Naive thymus-derived CD8-positive, alpha-beta T cell (primary cell): ENCODE measurements at regions not wholly inside any gene's neighbourhood (a gene's known extent, or its start where the extent isn't known, plus 50 kb on each side); places are given as distances from the start of the nearest gene placed in this dataset.

Source experiments
- ATAC-seq, 2 donors: fragments of 150-1000 bp; cut with Tn5 transposase in 1 of 2; sonication (Bioruptor Pico), chemical (Tn5 transposase) in 1 of 2; 1 replicate in 1 of 2; 2 replicates in 1 of 2; pipeline ENCODE4 v1.10.0; 2021; ENCODE audit warnings: mild to moderate bottlenecking in 2 of 2, moderate library complexity in 2 of 2
- POLR2A ChIA-PET: fragments of 350-600 bp; sonication (Branson Sonifier 250); formaldehyde crosslinking; loops from one replicate; lab custom pipeline; 2021; ENCODE audit warnings: antibody characterized with exemption; lab: Charles Lee
- DNase-seq, 10 donors: peaks; one replicate each; pipeline versions ENCODE4 v3.0.0 to v3.0.0-alpha.2; 2020 to 2022
- H3K27ac Mint-ChIP-seq, 10 donors: one replicate each; pipeline ENCODE4 v1.8.0; 2020 to 2022; ENCODE audit warnings: mild to moderate bottlenecking in 10 of 10, mixed read lengths in 10 of 10, moderate library complexity in 4 of 10, inconsistent platforms in 1 of 10
- H3K27me3 Mint-ChIP-seq, 5 donors: one replicate each; pipeline ENCODE4 v1.8.0; 2021 to 2022; ENCODE audit warnings: mixed read lengths in 5 of 5
- H3K36me3 Mint-ChIP-seq, 3 donors: one replicate each; pipeline ENCODE4 v1.8.0; 2020 to 2022; ENCODE audit warnings: mixed read lengths in 3 of 3, mild to moderate bottlenecking in 2 of 3, inconsistent platforms in 1 of 3
- H3K4me1 Mint-ChIP-seq, 4 donors: one replicate each; pipeline ENCODE4 v1.8.0; 2021 to 2022; ENCODE audit warnings: mixed read lengths in 4 of 4
- H3K4me3 Mint-ChIP-seq, 10 donors: one replicate each; pipeline ENCODE4 v1.8.0; 2020 to 2022; ENCODE audit warnings: mild to moderate bottlenecking in 10 of 10, mixed read lengths in 10 of 10, moderate library complexity in 6 of 10, inconsistent platforms in 1 of 10
- H3K9me3 Mint-ChIP-seq, 9 donors: one replicate each; pipeline ENCODE4 v1.8.0; 2020 to 2022; ENCODE audit warnings: mixed read lengths in 9 of 9, mild to moderate bottlenecking in 3 of 9, inconsistent platforms in 1 of 9, moderate library complexity in 1 of 9

DNA sequence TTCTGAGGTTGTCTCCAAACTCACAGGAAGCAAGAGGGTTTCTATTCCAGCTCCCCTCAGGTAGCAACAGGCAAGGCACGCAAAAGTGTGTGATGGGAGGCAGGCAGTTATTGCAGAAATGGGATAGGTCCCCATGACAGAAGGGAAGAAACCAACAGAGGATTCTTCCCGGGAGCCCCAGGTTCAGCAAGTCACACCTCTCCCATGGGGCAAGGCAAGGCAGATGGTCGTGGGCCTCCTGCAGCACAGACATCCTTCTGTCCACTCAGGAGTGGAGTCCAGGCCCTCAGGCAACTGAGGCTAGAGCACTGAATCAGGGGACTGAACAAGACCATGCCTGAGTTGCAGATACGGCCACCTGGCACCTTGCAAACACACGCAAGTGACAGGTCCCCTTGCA lies 424.9 kb upstream of the IRX4 start:
- H3K4me3 Mint-ChIP-seq, result no peak overlapping the region
- peaks cover 0 to 3% (median 0%) of the 10 kb centered on the region in 5 donors for H3K27me3 Mint-ChIP-seq
- peaks cover 0 to 2% (median 0%) of the 10 kb centered on the region in 9 donors for H3K9me3 Mint-ChIP-seq
- no peak for DNase-seq
- H3K4me1 Mint-ChIP-seq, result no peaks in the 10 kb centered on the region
- no peaks in the 10 kb centered on the region for H3K36me3 Mint-ChIP-seq
- POLR2A ChIA-PET, result no interaction called here
- ATAC-seq, result no peak
- peak overlapping the region in 1 of 10 donors; percentile 48 for H3K27ac Mint-ChIP-seq

DNA sequence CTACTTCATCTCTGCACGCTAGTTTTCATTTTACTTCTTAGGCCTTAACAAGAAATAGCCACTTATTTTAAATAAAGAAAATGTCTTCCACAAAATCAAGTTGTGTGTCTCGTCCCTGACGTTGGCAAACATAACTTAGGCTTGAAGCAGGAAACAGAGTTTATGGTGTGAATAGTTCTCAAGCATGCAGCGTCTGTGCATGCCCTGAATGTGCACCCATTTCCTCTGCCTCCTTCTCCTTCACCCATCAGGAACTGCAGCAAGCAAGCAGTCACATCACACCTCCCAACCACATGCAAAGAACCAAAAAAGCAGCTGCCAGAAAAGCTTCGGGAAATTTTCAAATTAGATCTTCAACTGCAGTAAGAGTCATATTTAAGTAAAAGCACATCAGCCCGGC lies 424.0 kb upstream of the IRX4 start:
- Mint-ChIP-seq H3K27ac (peak overlapping the region in 1 of 10 donors; percentile 56), H3K9me3 (peaks cover 0 to 2% (median 0%) of the 10 kb centered on the region in 9 donors), H3K36me3 (no peaks in the 10 kb centered on the region), H3K4me1 (no peaks in the 10 kb centered on the region), H3K27me3 (peaks cover 0 to 7% (median 4%) of the 10 kb centered on the region in 5 donors), H3K4me3 (peak overlapping the region in 1 of 10 donors; percentile 19)
- no peak for DNase-seq
- ATAC-seq, result no peak
- POLR2A ChIA-PET, result no interaction called here

DNA sequence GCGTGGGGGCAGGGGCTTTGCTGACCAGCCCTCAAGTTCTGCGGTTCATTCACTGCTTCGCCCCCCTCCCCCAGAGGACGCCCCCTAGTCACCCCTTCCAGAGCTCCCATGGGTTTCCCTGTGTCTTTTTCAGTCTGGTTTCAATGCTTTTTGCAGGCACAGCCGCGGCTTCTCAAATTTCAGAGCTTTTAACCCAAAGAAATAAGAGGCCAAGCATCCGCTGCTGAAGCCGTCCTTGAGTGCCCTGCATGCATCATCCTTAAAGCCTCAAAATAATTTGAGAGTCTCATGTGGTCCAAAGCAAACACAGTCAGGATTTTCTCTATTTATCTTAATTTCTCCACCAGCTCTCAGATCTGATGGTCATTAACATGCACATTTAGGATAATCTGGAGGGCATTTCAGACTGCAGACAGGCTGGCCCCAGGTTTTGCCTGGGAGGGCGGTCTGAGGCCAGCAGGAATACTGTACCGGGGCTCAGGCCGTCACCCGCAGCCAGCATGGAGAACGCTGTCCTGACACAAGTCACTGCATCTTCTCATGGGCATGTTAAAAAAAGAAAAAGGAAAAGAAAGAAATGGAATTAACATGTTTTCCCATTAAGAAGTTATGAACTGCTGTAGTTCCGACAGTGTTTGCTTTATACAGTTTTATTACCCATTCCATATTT lies 420.8 kb upstream of the IRX4 start:
- Mint-ChIP-seq H3K9me3 (no peaks in the 10 kb centered on the region), H3K27me3 (peaks cover 0 to 19% (median 13%) of the 10 kb centered on the region in 5 donors), H3K36me3 (no peaks in the 10 kb centered on the region), H3K4me3 (no peak overlapping the region), H3K27ac (no peak overlapping the region), H3K4me1 (no peaks in the 10 kb centered on the region)
- POLR2A ChIA-PET, result no interaction called here
- no peak for ATAC-seq
- DNase-seq, result no peak

DNA sequence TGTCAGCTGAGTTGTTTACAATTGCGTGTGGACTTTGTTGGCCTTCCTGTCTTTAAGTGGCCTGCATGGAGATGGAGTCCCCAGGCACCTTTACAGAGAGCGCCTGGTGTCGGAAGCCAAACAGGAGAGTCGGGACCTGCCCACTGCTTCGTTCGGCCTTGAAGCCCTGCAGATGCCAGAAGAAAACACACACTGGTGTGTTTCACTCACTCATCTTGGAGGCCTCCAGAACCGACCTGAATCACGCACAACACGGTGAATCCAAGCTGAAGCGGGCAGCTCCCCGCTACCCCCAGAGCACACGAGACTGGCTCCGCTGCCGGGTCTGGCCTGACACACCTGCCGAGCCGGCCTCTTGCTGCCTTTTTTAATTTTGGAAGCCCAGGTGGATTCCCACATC lies 419.4 kb upstream of the IRX4 start:
- H3K4me1 Mint-ChIP-seq, result no peaks in the 10 kb centered on the region
- POLR2A ChIA-PET, result no interaction called here

DNA sequence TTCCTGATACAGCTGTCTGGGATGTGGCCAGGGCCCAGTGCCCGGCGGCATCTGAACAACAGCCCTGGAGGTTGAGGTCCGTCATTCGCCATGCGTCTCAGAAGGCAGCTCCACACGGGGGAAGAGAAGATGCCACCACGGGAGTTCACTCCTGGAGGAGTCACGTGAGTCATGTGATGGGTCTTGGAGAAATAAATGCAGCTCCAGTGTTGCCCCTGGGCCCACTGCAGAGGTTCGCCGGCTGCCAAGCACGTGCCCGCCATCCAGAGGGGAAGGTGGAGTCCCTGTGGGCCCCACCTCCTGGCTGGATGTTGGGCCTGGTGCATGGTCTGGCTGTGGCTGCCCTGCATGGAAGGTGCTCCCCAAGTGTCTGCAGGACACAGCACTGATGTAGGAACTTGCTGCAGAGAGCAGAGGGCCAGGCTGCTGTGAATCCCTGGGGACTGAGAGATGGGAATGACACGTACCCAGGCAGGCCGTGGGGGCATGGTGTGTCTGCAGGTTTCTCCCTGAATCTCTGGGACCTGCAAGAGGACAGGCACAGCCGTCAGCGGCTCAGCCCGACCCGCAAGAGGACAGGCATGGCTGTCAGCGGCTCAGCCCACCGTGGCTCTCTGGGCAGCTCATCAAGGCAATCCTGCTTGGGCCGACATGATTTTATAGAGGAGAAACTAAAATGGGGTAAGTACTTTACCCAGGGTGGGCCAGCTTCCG lies 418.3 kb upstream of the IRX4 start:
- POLR2A ChIA-PET, result no interaction called here
- Mint-ChIP-seq H3K9me3 (no peaks in the 10 kb centered on the region), H3K27me3 (peaks cover 0 to 21% (median 13%) of the 10 kb centered on the region in 5 donors), H3K27ac (peak overlapping the region in 1 of 10 donors; percentile 36), H3K4me1 (no peaks in the 10 kb centered on the region), H3K36me3 (no peaks in the 10 kb centered on the region), H3K4me3 (no peak overlapping the region)
- no peak for ATAC-seq
- DNase-seq, result no peak

More for the DNA sequence above, 419.4 kb upstream of the IRX4 start:
- no peaks in the 10 kb centered on the region for H3K36me3 Mint-ChIP-seq
- H3K4me3 Mint-ChIP-seq, result no peak overlapping the region
- DNase-seq, result no peak
- H3K27me3 Mint-ChIP-seq, result peaks cover 0 to 19% (median 13%) of the 10 kb centered on the region in 5 donors
- no peaks in the 10 kb centered on the region for H3K9me3 Mint-ChIP-seq
- ATAC-seq, result no peak
- no peak overlapping the region for H3K27ac Mint-ChIP-seq

DNA sequence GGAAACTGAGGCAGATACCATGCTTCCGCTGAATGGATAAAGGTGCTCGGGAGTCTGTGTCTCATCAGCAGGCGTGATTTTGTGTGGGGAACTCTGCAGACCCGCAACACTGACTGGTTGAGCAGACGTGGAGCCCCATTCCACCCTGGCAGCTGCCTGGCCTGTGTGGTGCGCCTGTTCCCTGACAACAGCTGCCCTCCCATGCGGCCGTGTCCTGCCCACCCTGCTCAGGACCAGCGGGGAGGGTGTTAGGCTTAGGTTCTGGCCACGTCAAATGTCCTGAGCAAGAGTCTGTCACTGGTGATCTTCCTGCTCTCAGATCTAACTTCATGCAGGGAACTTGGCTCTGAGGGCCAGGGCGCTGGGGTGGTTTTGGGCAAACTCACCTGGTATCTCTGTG lies 417.7 kb upstream of the IRX4 start:
- H3K27me3 Mint-ChIP-seq, result peaks cover 0 to 21% (median 15%) of the 10 kb centered on the region in 5 donors
- H3K4me1 Mint-ChIP-seq, result no peaks in the 10 kb centered on the region
- H3K9me3 Mint-ChIP-seq, result no peaks in the 10 kb centered on the region
- POLR2A ChIA-PET, result no interaction called here
- no peaks in the 10 kb centered on the region for H3K36me3 Mint-ChIP-seq
- no peak for DNase-seq
- H3K4me3 Mint-ChIP-seq, result no peak overlapping the region
- ATAC-seq, result no peak
- H3K27ac Mint-ChIP-seq, result no peak overlapping the region

DNA sequence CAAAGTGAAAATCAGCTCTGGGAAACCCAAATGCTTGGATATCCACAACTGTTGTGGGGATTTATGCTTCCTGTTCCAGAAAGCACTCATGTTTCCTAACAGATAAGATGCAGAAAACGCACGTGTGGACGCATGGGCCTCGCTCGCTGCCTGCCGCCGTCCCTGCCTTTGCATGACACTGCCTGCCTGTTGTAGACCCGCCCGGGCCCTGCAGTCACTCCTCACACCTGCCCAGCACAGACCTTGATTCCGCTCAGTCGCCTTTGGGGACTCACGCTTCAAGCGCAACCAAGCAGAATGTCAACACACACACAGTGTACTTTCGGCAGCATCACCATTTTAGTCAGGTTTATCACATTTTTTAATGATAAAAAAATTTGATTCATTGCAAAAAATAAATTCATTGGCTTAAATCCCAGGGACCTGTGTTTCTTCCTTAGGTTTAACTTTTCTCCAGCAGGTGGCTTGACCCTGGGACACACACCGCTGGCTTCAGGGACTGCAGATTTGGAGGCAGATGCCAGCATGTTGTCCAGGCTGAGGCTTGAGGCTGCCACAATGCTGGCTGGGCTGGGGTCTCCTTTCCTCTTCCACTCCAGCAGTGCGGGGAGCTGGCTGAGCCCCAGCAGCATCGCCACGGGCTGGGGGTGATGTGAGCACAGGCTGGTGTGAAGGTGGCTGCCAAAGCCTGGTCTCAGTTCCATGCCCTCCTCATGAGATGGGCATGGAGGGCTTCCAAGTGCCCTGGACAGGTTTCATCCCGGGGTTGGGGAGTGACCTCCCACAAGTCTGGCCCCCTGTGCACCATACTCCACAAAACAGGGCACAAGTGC lies 416.9 kb upstream of the IRX4 start:
- H3K36me3 Mint-ChIP-seq, result no peaks in the 10 kb centered on the region
- POLR2A ChIA-PET, result no interaction called here
- H3K4me1 Mint-ChIP-seq, result no peaks in the 10 kb centered on the region
- ATAC-seq, result no peak
- H3K9me3 Mint-ChIP-seq, result no peaks in the 10 kb centered on the region
- no peak overlapping the region for H3K27ac Mint-ChIP-seq
- no peak for DNase-seq
- H3K27me3 Mint-ChIP-seq, result peaks cover 0 to 21% (median 15%) of the 10 kb centered on the region in 5 donors
- no peak overlapping the region for H3K4me3 Mint-ChIP-seq

DNA sequence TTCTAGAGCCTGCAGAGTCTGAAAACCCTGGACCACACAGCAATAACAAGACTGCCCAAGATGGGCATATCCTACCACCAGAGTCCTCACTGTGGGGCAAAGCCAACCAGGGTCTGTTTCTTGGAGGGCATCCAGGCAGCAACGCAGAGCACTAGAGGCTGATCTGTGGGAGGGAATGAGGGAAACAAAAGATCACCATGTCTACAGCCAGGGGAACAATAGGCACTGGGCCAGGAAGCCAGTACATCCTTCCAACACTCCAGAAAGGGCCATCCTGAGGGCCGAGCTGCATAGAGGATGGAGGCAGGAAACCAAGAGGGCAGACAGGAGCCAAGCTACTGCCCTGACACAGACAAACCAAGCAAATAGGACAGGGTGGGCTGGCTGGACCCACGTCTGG lies 416.1 kb upstream of the IRX4 start:
- ATAC-seq, result no peak

DNA sequence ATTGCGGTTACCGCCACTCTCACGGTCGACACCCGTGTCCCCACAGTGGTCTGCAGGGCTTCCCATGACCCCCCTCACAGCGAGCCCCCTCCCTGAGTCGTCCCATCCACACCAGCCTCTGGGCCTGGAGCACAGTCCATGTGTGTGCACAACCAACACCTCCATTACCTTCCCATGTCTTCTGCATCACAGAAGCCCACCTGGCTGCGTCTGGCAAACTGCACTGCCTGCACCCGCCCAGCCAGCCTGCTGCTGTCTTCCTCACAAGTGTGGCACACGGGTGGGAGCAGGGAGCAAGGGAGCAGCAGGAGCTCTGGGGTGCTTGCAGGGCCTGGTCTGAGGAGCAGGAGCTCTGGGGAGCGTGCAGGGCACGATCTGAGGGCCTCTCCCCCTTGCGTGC lies 415.3 kb upstream of the IRX4 start:
- H3K4me3 Mint-ChIP-seq, result no peak overlapping the region
- POLR2A ChIA-PET, result no interaction called here
- H3K36me3 Mint-ChIP-seq, result no peaks in the 10 kb centered on the region
- ATAC-seq, result no peak
- H3K27me3 Mint-ChIP-seq, result peaks cover 0 to 22% (median 15%) of the 10 kb centered on the region in 5 donors
- no peak for DNase-seq
- no peak overlapping the region for H3K27ac Mint-ChIP-seq
- no peaks in the 10 kb centered on the region for H3K9me3 Mint-ChIP-seq
- H3K4me1 Mint-ChIP-seq, result no peaks in the 10 kb centered on the region

More for the DNA sequence above, 416.1 kb upstream of the IRX4 start:
- POLR2A ChIA-PET, result no interaction called here
- no peak for DNase-seq
- Mint-ChIP-seq H3K9me3 (no peaks in the 10 kb centered on the region), H3K27ac (no peak overlapping the region), H3K27me3 (peaks cover 0 to 21% (median 15%) of the 10 kb centered on the region in 5 donors), H3K4me3 (no peak overlapping the region), H3K36me3 (no peaks in the 10 kb centered on the region), H3K4me1 (no peaks in the 10 kb centered on the region)

DNA sequence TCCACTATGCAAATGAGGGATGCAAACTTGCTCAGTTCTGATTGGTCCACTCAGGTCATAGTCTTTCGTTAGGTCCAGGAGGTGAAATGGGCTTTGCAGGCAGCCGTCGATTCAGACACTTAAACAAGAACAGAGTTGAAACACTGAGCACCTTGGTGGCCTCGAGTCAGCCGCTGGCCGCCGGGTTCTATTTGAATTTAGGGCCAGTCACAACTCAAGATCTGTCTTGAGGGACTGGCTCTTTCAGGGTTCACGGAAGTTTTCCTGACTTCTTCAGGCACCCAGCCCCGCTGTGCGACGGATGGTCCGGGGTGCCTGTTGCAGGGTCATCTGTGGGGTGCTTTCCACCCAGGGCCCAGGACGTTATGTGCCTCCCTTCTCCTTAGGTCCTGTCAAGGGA lies 412.8 kb upstream of the IRX4 start:
- H3K27ac Mint-ChIP-seq, result no peak overlapping the region
- ATAC-seq (no peak), DNase-seq (no peak)
- no peak overlapping the region for H3K4me3 Mint-ChIP-seq
- peaks cover 0 to 13% (median 1%) of the 10 kb centered on the region in 5 donors for H3K27me3 Mint-ChIP-seq
- H3K36me3 Mint-ChIP-seq, result no peaks in the 10 kb centered on the region
- H3K4me1 Mint-ChIP-seq, result no peaks in the 10 kb centered on the region
- no peaks in the 10 kb centered on the region for H3K9me3 Mint-ChIP-seq
- POLR2A ChIA-PET, result no interaction called here

DNA sequence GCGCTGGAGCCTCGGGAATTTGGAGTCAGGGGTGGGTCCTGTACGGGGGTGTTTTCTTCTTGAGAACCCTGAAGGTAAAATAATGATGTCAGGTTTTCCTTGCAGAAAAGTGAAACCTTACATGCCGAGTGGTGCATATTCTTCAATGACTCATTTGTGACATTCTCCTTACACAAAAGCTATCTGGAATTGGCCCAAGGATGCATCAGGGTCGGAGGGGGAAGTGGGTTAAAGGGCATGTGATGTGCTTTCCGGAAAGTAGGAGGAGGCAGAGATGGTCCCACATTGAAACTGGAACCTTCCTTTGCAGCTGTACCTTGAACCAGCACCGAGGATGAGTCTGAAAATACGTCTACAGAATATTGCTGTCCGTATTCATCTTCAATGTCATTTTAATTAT lies 411.2 kb upstream of the IRX4 start:
- no peak overlapping the region for H3K27ac Mint-ChIP-seq
- no peak for DNase-seq
- H3K9me3 Mint-ChIP-seq, result no peaks in the 10 kb centered on the region
- H3K4me1 Mint-ChIP-seq, result no peaks in the 10 kb centered on the region
- no peak for ATAC-seq
- peaks cover 0 to 12% (median 1%) of the 10 kb centered on the region in 5 donors for H3K27me3 Mint-ChIP-seq
- POLR2A ChIA-PET, result no interaction called here
- H3K4me3 Mint-ChIP-seq, result no peak overlapping the region
- no peaks in the 10 kb centered on the region for H3K36me3 Mint-ChIP-seq

DNA sequence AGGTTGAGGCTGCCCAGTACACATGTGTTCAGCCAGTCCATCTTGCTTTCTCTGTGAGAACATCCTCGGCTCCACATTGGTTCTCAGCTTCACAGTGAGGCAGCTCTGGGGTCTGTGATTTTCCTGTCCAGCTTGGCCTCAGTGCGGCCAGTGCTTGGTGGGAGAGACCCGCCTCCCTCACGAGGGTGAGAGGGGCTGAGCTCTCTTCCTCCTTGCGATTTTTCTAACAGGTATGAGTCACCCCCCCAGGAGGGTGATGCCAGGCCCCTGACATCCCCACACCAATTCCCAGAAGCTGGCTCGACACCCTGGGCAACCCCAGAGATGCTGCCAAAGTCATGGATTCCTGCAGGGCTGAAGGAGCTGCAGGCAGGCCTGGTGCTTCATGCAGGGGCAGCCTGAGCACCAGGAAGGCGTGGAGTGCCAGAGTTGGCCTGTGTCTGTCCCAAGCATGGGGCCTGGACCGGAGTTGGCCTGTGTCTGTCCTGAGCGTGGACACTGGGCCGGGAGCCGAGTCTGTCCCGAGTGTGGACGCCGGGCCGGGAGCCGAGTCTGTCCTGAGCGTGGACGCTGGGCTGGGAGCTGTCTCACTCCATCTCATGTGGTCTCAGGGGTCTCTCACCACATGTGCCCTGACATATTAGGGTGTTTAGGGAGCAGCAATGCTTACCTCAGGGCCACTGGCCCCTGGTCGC lies 408.6 kb upstream of the IRX4 start:
- Mint-ChIP-seq H3K4me3 (no peak overlapping the region), H3K4me1 (no peaks in the 10 kb centered on the region), H3K27me3 (peaks cover 0 to 5% (median 0%) of the 10 kb centered on the region in 5 donors), H3K36me3 (no peaks in the 10 kb centered on the region), H3K27ac (no peak overlapping the region), H3K9me3 (no peaks in the 10 kb centered on the region)
- ATAC-seq (no peak), DNase-seq (no peak)
- POLR2A ChIA-PET, result no interaction called here
